Caco-2 (cell line): ENCODE measurements at regions not wholly inside any gene's neighbourhood (a gene's known extent, or its start where the extent isn't known, plus 50 kb on each side); places are given as distances from the start of the nearest gene placed in this dataset.

ENCODE experiments used
- BruUV-seq: library from RNA; stranded (reverse); fragments of 400-500 nt; replicated peaks from 2 replicates; lab custom pipeline; 2021; lab: Mats Ljungman, UMichigan
- CTCF ChIA-PET: fragments of 300-600 bp; sonication (Branson Sonifier 250); formaldehyde crosslinking; loops from one replicate; lab custom pipeline; 2022; ENCODE audit warnings: antibody characterized with exemption; lab: Charles Lee
- POLR2A ChIA-PET: fragments of 300-600 bp; sonication (Branson Sonifier 250); formaldehyde crosslinking; loops from one replicate; lab custom pipeline; 2022; ENCODE audit warnings: antibody characterized with exemption; lab: Charles Lee
- DNase-seq, 2 experiments: peaks; one replicate each; pipeline versions ENCODE4 v3.0.0 to v3.0.0-alpha.2; 2020 to 2022
- H3K27me3 ChIP-seq: replicated peaks from 2 replicates; pipeline ENCODE4 v1.6.0; 2011; ENCODE audit warnings: low read length; ENCODE audit not compliant: control insufficient read depth, insufficient read depth
- H3K36me3 ChIP-seq: 2 replicates; pipeline ENCODE4 v1.5.1; 2011; ENCODE audit warnings: low read length; ENCODE audit not compliant: control insufficient read depth, insufficient read depth
- H3K4me1 ChIP-seq: fragments of 250-450 bp; sonication (Bioruptor Pico); 2 replicates; pipeline ENCODE4 v1.5.1; 2020; ENCODE audit warnings: mild to moderate bottlenecking
- H3K4me3 ChIP-seq: 2 replicates; pipeline ENCODE4 v1.5.1; 2011; ENCODE audit warnings: low read depth, mild to moderate bottlenecking, control low read depth, low read length
- H3K9me3 ChIP-seq: fragments of 250-450 bp; sonication (Bioruptor Pico); 2 replicates; pipeline ENCODE4 v1.5.1; 2020; ENCODE audit warnings: mild to moderate bottlenecking, moderate library complexity
- H3K27ac Mint-ChIP-seq: one replicate; pipeline ENCODE4 v1.8.0; 2022; ENCODE audit warnings: mixed read lengths; ENCODE audit not compliant: unreplicated experiment
- H3K27me3 Mint-ChIP-seq: one replicate; pipeline ENCODE4 v1.8.0; 2022; ENCODE audit warnings: mixed read lengths; ENCODE audit not compliant: insufficient read depth, unreplicated experiment
- H3K36me3 Mint-ChIP-seq: one replicate; pipeline ENCODE4 v1.8.0; 2022; ENCODE audit warnings: mild to moderate bottlenecking, mixed read lengths; ENCODE audit not compliant: insufficient read depth, unreplicated experiment
- H3K4me1 Mint-ChIP-seq: one replicate; pipeline ENCODE4 v1.8.0; 2022; ENCODE audit warnings: low read depth, mixed read lengths; ENCODE audit not compliant: unreplicated experiment
- H3K4me3 Mint-ChIP-seq: one replicate; pipeline ENCODE4 v1.8.0; 2022; ENCODE audit warnings: mild to moderate bottlenecking, moderate library complexity, mixed read lengths; ENCODE audit not compliant: unreplicated experiment
- H3K9me3 Mint-ChIP-seq: one replicate; pipeline ENCODE4 v1.8.0; 2022; ENCODE audit warnings: mixed read lengths; ENCODE audit not compliant: unreplicated experiment
- intact Hi-C: fragments of 100-400 bp; cut with micrococcal nuclease; formaldehyde crosslinking; loops from one replicate; pipeline ENCODE4 v1.10.0; 2022; ENCODE audit not compliant: unreplicated experiment
- TF ChIP-seq, protein P1 (sequence below), 2 experiments: fragments of 200-600 bp in 1 of 2; IDR thresholded peaks; 1 replicate in 1 of 2; 2 replicates in 1 of 2; pipeline versions ENCODE4 v1.5.1 to v1.8.0; 2011 to 2022; ENCODE audit warnings: antibody characterized with exemption in 1 of 2, control low read depth in 1 of 2, inconsistent platforms in 1 of 2, low read depth in 1 of 2, low read length in 1 of 2, mild to moderate bottlenecking in 1 of 2, moderate library complexity in 1 of 2; ENCODE audit not compliant: insufficient read depth in 1 of 2, severe bottlenecking in 1 of 2, unreplicated experiment in 1 of 2

DNA sequence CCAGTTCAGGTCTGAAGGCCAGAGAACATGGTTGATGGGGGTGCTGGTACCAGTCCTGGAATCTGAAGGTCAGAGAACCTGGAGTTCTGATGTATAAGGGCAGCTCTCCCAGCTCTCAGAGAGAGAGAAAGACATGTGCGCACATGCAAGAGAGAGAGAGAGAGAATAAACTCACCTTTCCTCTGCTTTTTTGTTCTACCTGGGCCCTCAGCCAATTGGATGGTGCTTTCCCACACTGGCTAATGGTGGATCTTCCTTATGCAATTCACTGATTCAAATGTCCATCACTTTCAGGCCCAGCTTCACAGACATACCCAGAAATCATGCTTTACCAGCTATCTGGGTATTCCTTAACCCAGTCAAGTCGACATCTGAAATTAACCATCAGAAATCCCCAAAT, 377.7 kb upstream of the MEX3C start:
- intact Hi-C loops, result no loop called here
- no peaks in the 10 kb centered on the region for H3K9me3 ChIP-seq
- DNase-seq, result no peak
- Mint-ChIP-seq H3K36me3 (no peaks in the 10 kb centered on the region), H3K27me3 (peaks cover 11% of the 10 kb centered on the region), H3K4me1 (no peaks in the 10 kb centered on the region), H3K9me3 (no peaks in the 10 kb centered on the region), H3K4me3 (no peak overlapping the region), H3K27ac (no peak overlapping the region)
- ChIA-PET POLR2A (no interaction called here), CTCF (no interaction called here)
- no TSS peak for BruUV-seq
- H3K36me3 ChIP-seq, result no peaks in the 10 kb centered on the region
- no peaks in the 10 kb centered on the region for H3K27me3 ChIP-seq
- no peaks in the 10 kb centered on the region for H3K4me1 ChIP-seq
- TF ChIP-seq, protein P1, sequence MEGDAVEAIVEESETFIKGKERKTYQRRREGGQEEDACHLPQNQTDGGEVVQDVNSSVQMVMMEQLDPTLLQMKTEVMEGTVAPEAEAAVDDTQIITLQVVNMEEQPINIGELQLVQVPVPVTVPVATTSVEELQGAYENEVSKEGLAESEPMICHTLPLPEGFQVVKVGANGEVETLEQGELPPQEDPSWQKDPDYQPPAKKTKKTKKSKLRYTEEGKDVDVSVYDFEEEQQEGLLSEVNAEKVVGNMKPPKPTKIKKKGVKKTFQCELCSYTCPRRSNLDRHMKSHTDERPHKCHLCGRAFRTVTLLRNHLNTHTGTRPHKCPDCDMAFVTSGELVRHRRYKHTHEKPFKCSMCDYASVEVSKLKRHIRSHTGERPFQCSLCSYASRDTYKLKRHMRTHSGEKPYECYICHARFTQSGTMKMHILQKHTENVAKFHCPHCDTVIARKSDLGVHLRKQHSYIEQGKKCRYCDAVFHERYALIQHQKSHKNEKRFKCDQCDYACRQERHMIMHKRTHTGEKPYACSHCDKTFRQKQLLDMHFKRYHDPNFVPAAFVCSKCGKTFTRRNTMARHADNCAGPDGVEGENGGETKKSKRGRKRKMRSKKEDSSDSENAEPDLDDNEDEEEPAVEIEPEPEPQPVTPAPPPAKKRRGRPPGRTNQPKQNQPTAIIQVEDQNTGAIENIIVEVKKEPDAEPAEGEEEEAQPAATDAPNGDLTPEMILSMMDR (IDR thresholded peaks at IDR 0.05; ENCODE audit: insufficient read depth in 1 of 2, low read depth in 1 of 2, low read length in 1 of 2, severe bottlenecking in 1 of 2, unreplicated experiment in 1 of 2), result no peak
- no peak overlapping the region for H3K4me3 ChIP-seq

DNA sequence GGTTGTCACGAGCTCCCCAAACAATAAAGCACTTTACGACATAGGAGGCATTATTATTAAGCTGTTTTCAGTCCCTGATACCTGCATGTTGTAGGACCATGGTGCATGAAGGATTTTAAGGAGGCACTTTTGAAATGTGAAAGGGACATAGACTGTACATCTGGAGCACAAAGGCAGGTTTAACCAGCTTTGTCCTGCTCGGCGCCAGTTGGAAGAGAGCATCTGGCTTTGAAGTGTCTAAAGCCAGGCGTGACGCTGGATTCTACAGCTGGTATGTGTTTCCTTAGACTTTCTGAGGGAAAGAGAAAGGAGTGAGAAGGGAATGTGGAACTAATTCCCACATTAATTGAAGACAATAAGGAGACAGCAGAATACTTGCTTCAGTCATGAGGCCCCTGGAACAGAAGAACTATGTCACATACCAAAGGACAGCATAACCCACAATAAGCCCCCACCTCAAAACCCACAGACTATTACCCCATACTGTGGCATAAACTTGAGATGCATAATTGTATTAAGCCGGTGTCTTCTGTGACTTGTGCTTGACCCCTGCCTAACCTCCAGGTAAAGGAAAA, 381.0 kb upstream of the MEX3C start:
- H3K9me3 Mint-ChIP-seq, result no peaks in the 10 kb centered on the region
- POLR2A ChIA-PET, result no interaction called here
- CTCF ChIA-PET, result no interaction called here

DNA sequence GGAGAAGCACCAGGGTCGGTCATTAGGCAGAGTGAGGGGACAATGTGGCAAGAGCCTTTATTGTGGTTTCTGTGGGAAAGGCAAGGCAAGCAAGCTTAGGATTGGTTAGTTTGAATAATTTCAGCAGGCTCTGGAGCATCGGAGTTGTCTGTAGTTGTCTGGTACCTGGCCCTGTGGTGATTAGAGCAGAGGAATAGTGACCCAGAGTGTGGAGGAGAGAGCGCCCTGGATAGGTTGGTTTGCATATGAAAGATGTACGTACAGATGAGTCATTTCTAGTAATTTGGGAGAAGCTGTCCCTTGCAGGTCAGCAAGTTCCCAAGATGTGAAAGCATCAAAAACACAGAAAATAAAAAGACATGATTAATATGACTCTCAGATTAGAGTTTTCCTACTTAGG, 383.1 kb upstream of the MEX3C start:
- TF ChIP-seq, protein P1 (IDR thresholded peaks at IDR 0.05; ENCODE audit: insufficient read depth in 1 of 2, low read depth in 1 of 2, low read length in 1 of 2, severe bottlenecking in 1 of 2, unreplicated experiment in 1 of 2), result no peak
- Histone ChIP-seq H3K4me1 (no peaks in the 10 kb centered on the region), H3K27me3 (no peaks in the 10 kb centered on the region), H3K36me3 (no peaks in the 10 kb centered on the region), H3K9me3 (no peaks in the 10 kb centered on the region), H3K4me3 (no peak overlapping the region)
- ChIA-PET POLR2A (no interaction called here), CTCF (no interaction called here)
- peaks cover 4% of the 10 kb centered on the region for H3K27me3 Mint-ChIP-seq
- no peak overlapping the region for H3K4me3 Mint-ChIP-seq
- no peak for DNase-seq
- H3K9me3 Mint-ChIP-seq, result no peaks in the 10 kb centered on the region
- H3K36me3 Mint-ChIP-seq, result no peaks in the 10 kb centered on the region
- H3K27ac Mint-ChIP-seq, result no peak overlapping the region
- intact Hi-C loops, result no loop called here
- H3K4me1 Mint-ChIP-seq, result no peaks in the 10 kb centered on the region
- no TSS peak for BruUV-seq

More for the DNA sequence above, 381.0 kb upstream of the MEX3C start:
- Histone ChIP-seq H3K36me3 (no peaks in the 10 kb centered on the region), H3K27me3 (no peaks in the 10 kb centered on the region), H3K4me1 (no peaks in the 10 kb centered on the region), H3K9me3 (no peaks in the 10 kb centered on the region), H3K4me3 (no peak overlapping the region)
- TF ChIP-seq, protein P1 (IDR thresholded peaks at IDR 0.05; ENCODE audit: insufficient read depth in 1 of 2, low read depth in 1 of 2, low read length in 1 of 2, severe bottlenecking in 1 of 2, unreplicated experiment in 1 of 2), result no peak
- Mint-ChIP-seq H3K4me3 (no peak overlapping the region), H3K36me3 (no peaks in the 10 kb centered on the region), H3K27ac (no peak overlapping the region), H3K27me3 (peaks cover 9% of the 10 kb centered on the region), H3K4me1 (no peaks in the 10 kb centered on the region)
- BruUV-seq, result no TSS peak
- intact Hi-C loops, result no loop called here
- DNase-seq, result no peak
